K562 (cell line): ENCODE measurements at regions not wholly inside any gene's neighbourhood (a gene's known extent, or its start where the extent isn't known, plus 50 kb on each side); places are given as distances from the start of the nearest gene placed in this dataset.

Experiments used
- ATAC-seq: fragments of 200-7000 bp; cut with Tn5 transposase; 3 replicates; pipeline ENCODE4 v1.9.1; 2020; ENCODE audit warnings: moderate library complexity
- BruUV-seq: library from RNA; stranded (reverse); fragments of 400-500 nt; replicated peaks from 2 replicates; lab custom pipeline; 2021; lab: Mats Ljungman, UMichigan
- CTCF ChIA-PET: fragments of 300-600 bp; formaldehyde crosslinking; extraction: SDS; loops from one replicate; lab custom pipeline; 2021; ENCODE audit warnings: low intra/inter-chr PET ratio; lab: Yijun Ruan, JAX
- POLR2A ChIA-PET: fragments of 300-600, 350-650 bp; sonication (Branson Sonifier 250); formaldehyde crosslinking; extraction: SDS; loops from one replicate; lab custom pipeline; 2021; ENCODE audit warnings: antibody characterized with exemption, inconsistent platforms; lab: Yijun Ruan, JAX
- DNase-seq, 4 experiments: peaks; one replicate each; pipeline versions ENCODE4 v3.0.0 to v3.0.0-alpha.2; 2011 to 2018; ENCODE audit warnings: low spot score in 3 of 4, mixed read lengths in 3 of 4; ENCODE audit errors: extremely low read depth in 1 of 4
- FAIRE-seq: peaks from 2 replicates; lab custom pipeline; 2011; peaks lifted over from hg19 to GRCh38; lab: Jason Lieb, UNC
- H2AFZ ChIP-seq: 2 replicates; pipeline ENCODE4 v1.6.0; 2011; ENCODE audit warnings: low read depth, low read length, control low read depth, inconsistent platforms
- H3K27ac ChIP-seq: fragments of 200-600 bp; 3 replicates; pipeline ENCODE4 v1.8.0; 2011; ENCODE audit warnings: low read depth, mild to moderate bottlenecking, control low read depth, inconsistent platforms, low read length, moderate library complexity, mixed read lengths; ENCODE audit errors: extremely low read depth
- H3K27me3 ChIP-seq, 2 experiments: fragments of 300-600 bp in 1 of 2; 2 replicates in 1 of 2; 3 replicates in 1 of 2; pipeline versions ENCODE4 v1.6.0 to v1.8.0; 2011; ENCODE audit warnings: inconsistent platforms in 2 of 2, low read length in 2 of 2, mild to moderate bottlenecking in 1 of 2, mixed read lengths in 1 of 2, moderate library complexity in 1 of 2; ENCODE audit not compliant: control insufficient read depth in 2 of 2, insufficient read depth in 2 of 2
- H3K36me3 ChIP-seq: fragments of 300-600 bp; 3 replicates; pipeline ENCODE4 v1.8.0; 2011; ENCODE audit warnings: mild to moderate bottlenecking, low read length, inconsistent platforms; ENCODE audit not compliant: control insufficient read depth, insufficient read depth
- H3K4me1 ChIP-seq, 2 experiments: fragments of 200-600 bp in 1 of 2; replicated peaks in 1 of 2; 2 replicates in 1 of 2; 3 replicates in 1 of 2; pipeline versions ENCODE4 v1.5.1 to v1.8.0; 2011; ENCODE audit warnings: inconsistent platforms in 2 of 2, low read length in 2 of 2, mild to moderate bottlenecking in 1 of 2, mixed read lengths in 1 of 2, moderate library complexity in 1 of 2; ENCODE audit not compliant: control insufficient read depth in 2 of 2, insufficient read depth in 2 of 2
- H3K4me2 ChIP-seq: 2 replicates; pipeline ENCODE4 v1.6.1; 2011; ENCODE audit warnings: low read length, control low read depth, inconsistent platforms, mixed read lengths; ENCODE audit not compliant: insufficient read depth
- H3K4me3 ChIP-seq: fragments of 200-600 bp; sonication (generic), shearing (Covaris generic); 2 replicates; pipeline ENCODE4 v1.5.1; 2016; ENCODE audit warnings: control low read depth, inconsistent platforms
- H3K79me2 ChIP-seq: fragments of 200-600 bp; 3 replicates; pipeline ENCODE4 v1.8.0; 2011; ENCODE audit warnings: low read length, inconsistent platforms; ENCODE audit not compliant: control insufficient read depth, insufficient read depth
- H3K9ac ChIP-seq, 2 experiments: 2 replicates each; pipeline versions ENCODE4 v1.6.0 to v1.6.1; 2011; ENCODE audit warnings: low read depth in 2 of 2, low read length in 2 of 2, control low read depth in 1 of 2, inconsistent platforms in 1 of 2, mild to moderate bottlenecking in 1 of 2, mixed read lengths in 1 of 2; ENCODE audit not compliant: insufficient read depth in 1 of 2
- H3K9me1 ChIP-seq: one replicate; pipeline ENCODE4 v1.6.0; 2011; ENCODE audit warnings: inconsistent platforms, mild to moderate bottlenecking, low read length, moderate library complexity; ENCODE audit not compliant: control insufficient read depth, insufficient read depth
- H3K9me3 ChIP-seq: replicated peaks from 2 replicates; pipeline ENCODE4 v1.5.1; 2011; ENCODE audit warnings: low read depth, low read length, inconsistent platforms; ENCODE audit not compliant: control insufficient read depth, insufficient read depth
- H4K20me1 ChIP-seq: replicated peaks from 2 replicates; pipeline ENCODE4 v1.6.1; 2011; ENCODE audit warnings: low read length, inconsistent platforms, mixed read lengths; ENCODE audit not compliant: control insufficient read depth, insufficient read depth
- ZNF316 ChIP-seq: fragments of 450-650 bp; IDR thresholded peaks from 2 replicates; pipeline ENCODE4 v1.6.1; 2016
- WGBS: fragments of 100-300 bp; shearing (Covaris generic); methylation state at CpG from one replicate; pipeline ENCODE4 v1.1.6; 2016; ENCODE audit warnings: low coverage, mixed read lengths; ENCODE audit not compliant: insufficient coverage; ENCODE audit errors: missing lambda C conversion rate; 5-methylcytosine and 5-hydroxymethylcytosine counted together
- in situ Hi-C: fragments of 300-500 bp; cut with MboI; formaldehyde crosslinking; loops from 4 replicates; pipeline ENCODE4 v1.15.0; 2018; ENCODE audit warnings: inconsistent platforms, mixed read lengths
- intact Hi-C: fragments of 100-400 bp; cut with micrococcal nuclease; formaldehyde crosslinking; loops from 2 replicates; pipeline ENCODE4 v1.14.2; 2022
- TF ChIP-seq, protein P1 (sequence below), 2 experiments: fragments of 450-650 bp in 1 of 2; sonication (generic) in 1 of 2; formaldehyde crosslinking in 1 of 2; IDR thresholded peaks; 2 replicates each; pipeline versions ENCODE4 v1.7.1 to v1.9.0; 2016 to 2022; ENCODE audit warnings: inconsistent platforms in 1 of 2, mild to moderate bottlenecking in 1 of 2, missing genetic modification reagents in 1 of 2
- TF ChIP-seq, protein P2 (sequence below): fragments of 250-450 bp; sonication (Bioruptor Pico); IDR thresholded peaks from 2 replicates; pipeline ENCODE4 v1.4.0; 2020; ENCODE audit warnings: borderline replicate concordance

DNA sequence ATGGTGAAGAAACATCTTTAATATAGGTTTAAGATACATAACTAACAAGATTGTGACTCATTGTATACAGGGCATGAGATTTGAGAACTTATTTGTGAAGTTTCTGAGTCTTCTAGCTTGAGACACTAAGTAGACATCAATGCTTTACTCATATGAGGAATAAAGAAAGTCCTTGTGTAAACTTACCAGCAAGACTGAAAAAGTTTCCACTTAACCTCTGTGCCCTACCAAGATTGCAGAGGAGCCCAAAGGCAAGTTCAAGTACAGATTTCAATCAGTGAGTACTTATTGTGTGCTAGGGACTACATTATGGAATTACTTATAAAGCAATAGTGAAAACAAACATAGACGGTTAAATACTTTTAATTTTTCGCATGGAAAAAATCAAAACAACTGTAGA lies 1041.2 kb upstream of the CELF4 start:
- in situ Hi-C loops = no loop called here
- H3K4me3 ChIP-seq = no peak overlapping the region
- WGBS = 0% methylated on average over 2 of the region's 2 CpGs
- H3K9ac ChIP-seq = no peak overlapping the region
- no peaks in the 10 kb centered on the region for H3K9me3 ChIP-seq
- intact Hi-C loops = no loop called here
- H4K20me1 ChIP-seq = no peaks in the 10 kb centered on the region
- DNase-seq (no peak), ATAC-seq (no peak), FAIRE-seq (no peak)
- H3K36me3 ChIP-seq = no peaks in the 10 kb centered on the region
- TF ChIP-seq, protein P1, sequence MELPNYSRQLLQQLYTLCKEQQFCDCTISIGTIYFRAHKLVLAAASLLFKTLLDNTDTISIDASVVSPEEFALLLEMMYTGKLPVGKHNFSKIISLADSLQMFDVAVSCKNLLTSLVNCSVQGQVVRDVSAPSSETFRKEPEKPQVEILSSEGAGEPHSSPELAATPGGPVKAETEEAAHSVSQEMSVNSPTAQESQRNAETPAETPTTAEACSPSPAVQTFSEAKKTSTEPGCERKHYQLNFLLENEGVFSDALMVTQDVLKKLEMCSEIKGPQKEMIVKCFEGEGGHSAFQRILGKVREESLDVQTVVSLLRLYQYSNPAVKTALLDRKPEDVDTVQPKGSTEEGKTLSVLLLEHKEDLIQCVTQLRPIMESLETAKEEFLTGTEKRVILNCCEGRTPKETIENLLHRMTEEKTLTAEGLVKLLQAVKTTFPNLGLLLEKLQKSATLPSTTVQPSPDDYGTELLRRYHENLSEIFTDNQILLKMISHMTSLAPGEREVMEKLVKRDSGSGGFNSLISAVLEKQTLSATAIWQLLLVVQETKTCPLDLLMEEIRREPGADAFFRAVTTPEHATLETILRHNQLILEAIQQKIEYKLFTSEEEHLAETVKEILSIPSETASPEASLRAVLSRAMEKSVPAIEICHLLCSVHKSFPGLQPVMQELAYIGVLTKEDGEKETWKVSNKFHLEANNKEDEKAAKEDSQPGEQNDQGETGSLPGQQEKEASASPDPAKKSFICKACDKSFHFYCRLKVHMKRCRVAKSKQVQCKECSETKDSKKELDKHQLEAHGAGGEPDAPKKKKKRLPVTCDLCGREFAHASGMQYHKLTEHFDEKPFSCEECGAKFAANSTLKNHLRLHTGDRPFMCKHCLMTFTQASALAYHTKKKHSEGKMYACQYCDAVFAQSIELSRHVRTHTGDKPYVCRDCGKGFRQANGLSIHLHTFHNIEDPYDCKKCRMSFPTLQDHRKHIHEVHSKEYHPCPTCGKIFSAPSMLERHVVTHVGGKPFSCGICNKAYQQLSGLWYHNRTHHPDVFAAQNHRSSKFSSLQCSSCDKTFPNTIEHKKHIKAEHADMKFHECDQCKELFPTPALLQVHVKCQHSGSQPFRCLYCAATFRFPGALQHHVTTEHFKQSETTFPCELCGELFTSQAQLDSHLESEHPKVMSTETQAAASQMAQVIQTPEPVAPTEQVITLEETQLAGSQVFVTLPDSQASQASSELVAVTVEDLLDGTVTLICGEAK (IDR thresholded peaks at IDR 0.05) = no peak
- TF ChIP-seq, protein P1 (CRISPR knock-in tag; IDR thresholded peaks at IDR 0.05) = no peak
- TF ChIP-seq, protein P2, sequence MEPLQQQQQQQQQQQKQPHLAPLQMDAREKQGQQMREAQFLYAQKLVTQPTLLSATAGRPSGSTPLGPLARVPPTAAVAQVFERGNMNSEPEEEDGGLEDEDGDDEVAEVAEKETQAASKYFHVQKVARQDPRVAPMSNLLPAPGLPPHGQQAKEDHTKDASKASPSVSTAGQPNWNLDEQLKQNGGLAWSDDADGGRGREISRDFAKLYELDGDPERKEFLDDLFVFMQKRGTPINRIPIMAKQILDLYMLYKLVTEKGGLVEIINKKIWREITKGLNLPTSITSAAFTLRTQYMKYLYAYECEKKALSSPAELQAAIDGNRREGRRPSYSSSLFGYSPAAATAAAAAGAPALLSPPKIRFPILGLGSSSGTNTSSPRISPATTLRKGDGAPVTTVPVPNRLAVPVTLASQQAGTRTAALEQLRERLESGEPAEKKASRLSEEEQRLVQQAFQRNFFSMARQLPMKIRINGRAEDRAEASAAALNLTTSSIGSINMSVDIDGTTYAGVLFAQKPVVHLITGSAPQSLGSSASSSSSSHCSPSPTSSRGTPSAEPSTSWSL (CRISPR knock-in tag) = no peak
- no peak for TF ChIP-seq ZNF316
- H3K27me3 ChIP-seq = no peaks in the 10 kb centered on the region
- no peak overlapping the region for H3K27ac ChIP-seq
- ChIA-PET POLR2A (no interaction called here), CTCF (no interaction called here)
- no TSS peak for BruUV-seq
- H3K4me1 ChIP-seq = no peaks in the 10 kb centered on the region
- no peak overlapping the region for H2AFZ ChIP-seq
- no peaks in the 10 kb centered on the region for H3K79me2 ChIP-seq
- H3K4me2 ChIP-seq = no peak overlapping the region
- no peaks in the 10 kb centered on the region for H3K9me1 ChIP-seq
